ENCODE measurements at regions not wholly inside any gene's neighbourhood (a gene's known extent, or its start where the extent isn't known, plus 50 kb on each side); places are given as distances from the start of the nearest gene placed in this dataset.
A peak's percentile ranks its signal among the peaks of the same experiment; 100 is the strongest.
"Not testable (repeated sequence)": the region's sequence is repeated elsewhere in the genome, so short reads cannot be mapped to it uniquely, and the experiment has no call there.

GRCh38 chr1:146883190-146883589 lies 54.9 kb upstream of the NBPF12 start:
- in situ Hi-C loops (cut with HindIII; ENCODE audit: low pct_ligation_motif_present, low sequenced_read_pairs), result not testable (repeated sequence)

GRCh38 chr1:146881096-146881495 lies 57.0 kb upstream of the NBPF12 start:
- H3K36me3 ChIP-seq (replicated peaks); DNase-seq; in situ Hi-C loops (cut with HindIII; ENCODE audit: low pct_ligation_motif_present, low sequenced_read_pairs); H3K4me3 ChIP-seq (ENCODE audit: low read depth, low read length); H3K27ac ChIP-seq; H3K27me3 ChIP-seq (replicated peaks): not testable (repeated sequence)

More at GRCh38 chr1:146883190-146883589, 54.9 kb upstream of the NBPF12 start:
- not testable (repeated sequence) for H3K27ac ChIP-seq; H3K36me3 ChIP-seq (replicated peaks); DNase-seq; H3K4me3 ChIP-seq (ENCODE audit: low read depth, low read length); H3K27me3 ChIP-seq (replicated peaks)

GRCh38 chr1:146863799-146864319 lies 74.3 kb upstream of the NBPF12 start:
- H3K27ac ChIP-seq; DNase-seq; H3K36me3 ChIP-seq (replicated peaks); in situ Hi-C loops (cut with HindIII; ENCODE audit: low pct_ligation_motif_present, low sequenced_read_pairs); H3K27me3 ChIP-seq (replicated peaks); H3K4me3 ChIP-seq (ENCODE audit: low read depth, low read length): not testable (repeated sequence)

- DNase-seq; H3K4me3 ChIP-seq (ENCODE audit: low read depth, low read length); in situ Hi-C loops (cut with HindIII; ENCODE audit: low pct_ligation_motif_present, low sequenced_read_pairs); H3K27me3 ChIP-seq (replicated peaks); H3K36me3 ChIP-seq (replicated peaks); H3K27ac ChIP-seq: not testable (repeated sequence)
Observed at GRCh38 chr1:146853147-146853546, 85.0 kb upstream of the NBPF12 start.

GRCh38 chr1:146850352-146850889 lies 87.7 kb upstream of the NBPF12 start:
- DNase-seq; in situ Hi-C loops (cut with HindIII; ENCODE audit: low pct_ligation_motif_present, low sequenced_read_pairs): not testable (repeated sequence)

GRCh38 chr1:146838725-146839124 lies 99.4 kb upstream of the NBPF12 start:
- H3K36me3 ChIP-seq (replicated peaks); H3K4me3 ChIP-seq (ENCODE audit: low read depth, low read length); H3K27me3 ChIP-seq (replicated peaks); H3K27ac ChIP-seq; in situ Hi-C loops (cut with HindIII; ENCODE audit: low pct_ligation_motif_present, low sequenced_read_pairs); DNase-seq: not testable (repeated sequence)

More at GRCh38 chr1:146850352-146850889, 87.7 kb upstream of the NBPF12 start:
- not testable (repeated sequence) for H3K27me3 ChIP-seq (replicated peaks); H3K4me3 ChIP-seq (ENCODE audit: low read depth, low read length); H3K36me3 ChIP-seq (replicated peaks); H3K27ac ChIP-seq

GRCh38 chr1:146826957-146827356 lies 111.2 kb upstream of the NBPF12 start:
- in situ Hi-C loops (cut with HindIII; ENCODE audit: low pct_ligation_motif_present, low sequenced_read_pairs); H3K27me3 ChIP-seq (replicated peaks); H3K27ac ChIP-seq; H3K36me3 ChIP-seq (replicated peaks); H3K4me3 ChIP-seq (ENCODE audit: low read depth, low read length); DNase-seq: not testable (repeated sequence)

- H3K4me3 ChIP-seq (ENCODE audit: low read depth, low read length); H3K27ac ChIP-seq; H3K36me3 ChIP-seq (replicated peaks); in situ Hi-C loops (cut with HindIII; ENCODE audit: low pct_ligation_motif_present, low sequenced_read_pairs); DNase-seq; H3K27me3 ChIP-seq (replicated peaks): not testable (repeated sequence)
Observed at GRCh38 chr1:146794236-146794635, 143.9 kb upstream of the NBPF12 start.

GRCh38 chr1:146792725-146793124 lies 145.4 kb upstream of the NBPF12 start:
- H3K27ac ChIP-seq; H3K4me3 ChIP-seq (ENCODE audit: low read depth, low read length); DNase-seq; in situ Hi-C loops (cut with HindIII; ENCODE audit: low pct_ligation_motif_present, low sequenced_read_pairs); H3K27me3 ChIP-seq (replicated peaks); H3K36me3 ChIP-seq (replicated peaks): not testable (repeated sequence)

GRCh38 chr1:146784212-146784940 lies 153.7 kb upstream of the NBPF12 start:
- H3K36me3 ChIP-seq (replicated peaks); H3K4me3 ChIP-seq (ENCODE audit: low read depth, low read length); in situ Hi-C loops (cut with HindIII; ENCODE audit: low pct_ligation_motif_present, low sequenced_read_pairs); DNase-seq; H3K27ac ChIP-seq; H3K27me3 ChIP-seq (replicated peaks): not testable (repeated sequence)

- H3K27me3 ChIP-seq (replicated peaks); H3K27ac ChIP-seq; in situ Hi-C loops (cut with HindIII; ENCODE audit: low pct_ligation_motif_present, low sequenced_read_pairs); DNase-seq; H3K36me3 ChIP-seq (replicated peaks); H3K4me3 ChIP-seq (ENCODE audit: low read depth, low read length): not testable (repeated sequence)
Observed at GRCh38 chr1:146781235-146781634, 156.9 kb upstream of the NBPF12 start.

GRCh38 chr1:146777826-146778602 lies 160.1 kb upstream of the NBPF12 start:
- peak; percentile 3 for DNase-seq
- H3K36me3 ChIP-seq (replicated peaks); in situ Hi-C loops (cut with HindIII; ENCODE audit: low pct_ligation_motif_present, low sequenced_read_pairs): not testable (repeated sequence)

GRCh38 chr1:146774988-146775387 lies 163.1 kb upstream of the NBPF12 start:
- H3K36me3 ChIP-seq (replicated peaks); H3K4me3 ChIP-seq (ENCODE audit: low read depth, low read length); in situ Hi-C loops (cut with HindIII; ENCODE audit: low pct_ligation_motif_present, low sequenced_read_pairs); DNase-seq; H3K27me3 ChIP-seq (replicated peaks); H3K27ac ChIP-seq: not testable (repeated sequence)

More at GRCh38 chr1:146777826-146778602, 160.1 kb upstream of the NBPF12 start:
- H3K27ac ChIP-seq; H3K4me3 ChIP-seq (ENCODE audit: low read depth, low read length); H3K27me3 ChIP-seq (replicated peaks): not testable (repeated sequence)

GRCh38 chr1:146774271-146774670 lies 163.9 kb upstream of the NBPF12 start:
- in situ Hi-C loops (cut with HindIII; ENCODE audit: low pct_ligation_motif_present, low sequenced_read_pairs); H3K36me3 ChIP-seq (replicated peaks); DNase-seq; H3K27me3 ChIP-seq (replicated peaks); H3K4me3 ChIP-seq (ENCODE audit: low read depth, low read length); H3K27ac ChIP-seq: not testable (repeated sequence)

Data from brain microvascular endothelial cell (primary cell).